WTC11 (cell line): ENCODE measurements at regions not wholly inside any gene's neighbourhood (a gene's known extent, or its start where the extent isn't known, plus 50 kb on each side); places are given as distances from the start of the nearest gene placed in this dataset.

Source experiments
- CREB1 ChIP-seq: sonication (generic); formaldehyde crosslinking; IDR thresholded peaks from 2 replicates; pipeline ENCODE4 v1.8.0; 2023; ENCODE audit warnings: mild to moderate bottlenecking, missing genetic modification reagents
- CTCF ChIP-seq: fragments of 200-600 bp; IDR thresholded peaks from 2 replicates; pipeline ENCODE4 v1.8.0; 2022; ENCODE audit warnings: antibody characterized with exemption
- EMX1 ChIP-seq: fragments of 250-450 bp; sonication (Bioruptor Pico); IDR thresholded peaks from 2 replicates; pipeline ENCODE4 v1.8.0; 2021; ENCODE audit warnings: mild to moderate bottlenecking
- FOXJ3 ChIP-seq: sonication (generic); formaldehyde crosslinking; IDR thresholded peaks from 2 replicates; pipeline ENCODE4 v1.9.0; 2021; ENCODE audit warnings: missing genetic modification reagents, mild to moderate bottlenecking, borderline replicate concordance
- NR1H2 ChIP-seq: sonication (generic); formaldehyde crosslinking; IDR thresholded peaks from 2 replicates; pipeline ENCODE4 v1.9.0; 2021; ENCODE audit warnings: mild to moderate bottlenecking, moderate library complexity, missing genetic modification reagents
- PREB ChIP-seq: sonication (generic); formaldehyde crosslinking; IDR thresholded peaks from 2 replicates; pipeline ENCODE4 v1.8.1; 2022; ENCODE audit warnings: mild to moderate bottlenecking, missing genetic modification reagents, moderate library complexity, borderline replicate concordance
- USF1 ChIP-seq: sonication (generic); formaldehyde crosslinking; IDR thresholded peaks from 2 replicates; pipeline ENCODE4 v1.8.0; 2022; ENCODE audit warnings: mild to moderate bottlenecking, missing genetic modification reagents
- TF ChIP-seq, protein P1 (sequence below): sonication (generic); formaldehyde crosslinking; IDR thresholded peaks from 2 replicates; pipeline ENCODE4 v1.8.0; 2022; ENCODE audit warnings: mild to moderate bottlenecking, missing genetic modification reagents
- TF ChIP-seq, protein P2 (sequence below): sonication (generic); formaldehyde crosslinking; IDR thresholded peaks from 2 replicates; pipeline ENCODE4 v1.8.1; 2023; ENCODE audit warnings: mild to moderate bottlenecking, moderate library complexity, missing genetic modification reagents

DNA sequence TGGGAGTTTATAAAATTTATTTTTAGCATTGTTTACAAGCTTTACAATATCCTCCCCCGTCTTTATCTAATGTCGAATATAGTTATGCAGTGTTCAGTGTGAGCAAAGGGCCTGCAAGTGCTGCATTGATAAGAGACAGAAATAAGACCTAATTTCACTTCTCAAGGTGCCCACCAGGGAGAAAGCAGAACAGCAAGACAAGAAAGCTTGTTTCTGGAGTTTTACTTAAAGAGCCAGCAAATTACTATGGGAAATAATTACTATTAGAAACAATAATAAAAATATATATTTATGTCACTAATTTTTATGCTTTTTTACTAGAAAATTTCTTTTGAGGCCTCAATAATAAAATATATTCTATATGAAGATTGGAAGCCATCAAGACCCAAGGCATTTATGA is 2677.7 kb downstream of the ARAP2 start:
- TF ChIP-seq CREB1 (CRISPR knock-in tag) (no peak), CTCF (no peak), NR1H2 (CRISPR knock-in tag) (no peak), EMX1 (CRISPR knock-in tag) (no peak), PREB (CRISPR knock-in tag) (no peak), FOXJ3 (CRISPR knock-in tag) (no peak), USF1 (no peak)
- TF ChIP-seq, protein P1, sequence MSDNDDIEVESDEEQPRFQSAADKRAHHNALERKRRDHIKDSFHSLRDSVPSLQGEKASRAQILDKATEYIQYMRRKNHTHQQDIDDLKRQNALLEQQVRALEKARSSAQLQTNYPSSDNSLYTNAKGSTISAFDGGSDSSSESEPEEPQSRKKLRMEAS (CRISPR knock-in tag) = no peak
- TF ChIP-seq, protein P2, sequence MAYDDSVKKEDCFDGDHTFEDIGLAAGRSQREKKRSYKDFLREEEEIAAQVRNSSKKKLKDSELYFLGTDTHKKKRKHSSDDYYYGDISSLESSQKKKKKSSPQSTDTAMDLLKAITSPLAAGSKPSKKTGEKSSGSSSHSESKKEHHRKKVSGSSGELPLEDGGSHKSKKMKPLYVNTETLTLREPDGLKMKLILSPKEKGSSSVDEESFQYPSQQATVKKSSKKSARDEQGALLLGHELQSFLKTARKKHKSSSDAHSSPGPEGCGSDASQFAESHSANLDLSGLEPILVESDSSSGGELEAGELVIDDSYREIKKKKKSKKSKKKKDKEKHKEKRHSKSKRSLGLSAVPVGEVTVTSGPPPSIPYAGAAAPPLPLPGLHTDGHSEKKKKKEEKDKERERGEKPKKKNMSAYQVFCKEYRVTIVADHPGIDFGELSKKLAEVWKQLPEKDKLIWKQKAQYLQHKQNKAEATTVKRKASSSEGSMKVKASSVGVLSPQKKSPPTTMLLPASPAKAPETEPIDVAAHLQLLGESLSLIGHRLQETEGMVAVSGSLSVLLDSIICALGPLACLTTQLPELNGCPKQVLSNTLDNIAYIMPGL (CRISPR knock-in tag) = no peak
